CD4-positive, alpha-beta T cell (primary cell): ENCODE measurements at regions not wholly inside any gene's neighbourhood (a gene's known extent, or its start where the extent isn't known, plus 50 kb on each side); places are given as distances from the start of the nearest gene placed in this dataset.

Experiments used
- ATAC-seq: fragments of 200-7000 bp; cut with Tn5 transposase; one replicate; pipeline ENCODE4 v1.10.0; 2022; ENCODE audit warnings: mild to moderate bottlenecking; ENCODE audit not compliant: poor library complexity
- CTCF ChIA-PET: fragments of 350-600 bp; sonication (Branson Sonifier 250); formaldehyde crosslinking; loops from one replicate; lab custom pipeline; 2021; ENCODE audit warnings: antibody characterized with exemption, inconsistent platforms; lab: Charles Lee
- POLR2A ChIA-PET: fragments of 350-600 bp; sonication (Branson Sonifier 250); formaldehyde crosslinking; loops from one replicate; lab custom pipeline; 2021; ENCODE audit warnings: antibody characterized with exemption, inconsistent platforms; lab: Charles Lee
- DNase-seq, 14 experiments: peaks; one replicate each; pipeline ENCODE4 v3.0.0-alpha.2; 2013 to 2020; ENCODE audit warnings: mixed read lengths in 2 of 14
- H3K27ac ChIP-seq, 2 donors: one replicate each; pipeline versions ENCODE4 v1.5.1 to v1.7.0; 2013; ENCODE audit warnings: low read length in 2 of 2, low read depth in 1 of 2, mild to moderate bottlenecking in 1 of 2
- H3K27me3 ChIP-seq, 2 experiments: 1 replicate in 1 of 2; 2 replicates in 1 of 2; pipeline versions ENCODE4 v1.6.1 to v1.7.0; 2013; ENCODE audit warnings: low read length in 2 of 2, control low read depth in 1 of 2, mild to moderate bottlenecking in 1 of 2, moderate library complexity in 1 of 2; ENCODE audit not compliant: insufficient read depth in 2 of 2, control insufficient read depth in 1 of 2
- H3K36me3 ChIP-seq: one replicate; pipeline ENCODE4 v1.6.1; 2013; ENCODE audit warnings: low read length, control low read depth; ENCODE audit not compliant: insufficient read depth
- H3K4me1 ChIP-seq: one replicate; pipeline ENCODE4 v1.6.1; 2013; ENCODE audit warnings: low read length, control low read depth; ENCODE audit not compliant: insufficient read depth
- H3K4me3 ChIP-seq: one replicate; pipeline ENCODE4 v1.5.1; 2013; ENCODE audit warnings: mild to moderate bottlenecking, low read length, moderate library complexity
- H3K9me3 ChIP-seq, 2 experiments: 1 replicate in 1 of 2; 2 replicates in 1 of 2; pipeline versions ENCODE4 v1.6.1 to v1.7.0; 2013; ENCODE audit warnings: low read length in 2 of 2, mild to moderate bottlenecking in 2 of 2, control low read depth in 1 of 2, moderate library complexity in 1 of 2; ENCODE audit not compliant: control insufficient read depth in 1 of 2, insufficient read depth in 1 of 2
- H3K27ac Mint-ChIP-seq: one replicate; pipeline ENCODE4 v1.8.0; 2020; ENCODE audit warnings: mixed read lengths
- H3K27me3 Mint-ChIP-seq: one replicate; pipeline ENCODE4 v1.8.0; 2021; ENCODE audit warnings: mixed read lengths
- H3K36me3 Mint-ChIP-seq: one replicate; pipeline ENCODE4 v1.8.0; 2021; ENCODE audit warnings: low read depth, mixed read lengths
- H3K4me1 Mint-ChIP-seq: one replicate; pipeline ENCODE4 v1.8.0; 2021; ENCODE audit warnings: low read depth, mixed read lengths
- H3K4me3 Mint-ChIP-seq: one replicate; pipeline ENCODE4 v1.8.0; 2020; ENCODE audit warnings: mild to moderate bottlenecking, mixed read lengths
- H3K9me3 Mint-ChIP-seq: one replicate; pipeline ENCODE4 v1.8.0; 2020; ENCODE audit warnings: mixed read lengths
- CTCF ChIP-seq: fragments of 200-600 bp; IDR thresholded peaks from one replicate; pipeline ENCODE4 v1.8.0; 2022; ENCODE audit warnings: antibody characterized with exemption, mild to moderate bottlenecking
- intact Hi-C, 2 experiments: fragments of 100-400 bp; cut with DNase I in 1 of 2; cut with micrococcal nuclease in 1 of 2; formaldehyde crosslinking; loops; one replicate each; pipeline versions ENCODE4 v1.15.1 to v1.9.0; 2023 to 2025; cut with DNase I, micrococcal nuclease

- CTCF ChIA-PET, result no interaction called here
- H3K4me3 Mint-ChIP-seq, result no peak overlapping the region
Measured at GRCh38 chr3:25084016-25084415, 344.0 kb upstream of the RARB start.

GRCh38 chr3:25086721-25087120, 341.3 kb upstream of the RARB start:
- no peaks in the 10 kb centered on the region for H3K4me1 Mint-ChIP-seq
- no peaks in the 10 kb centered on the region for H3K36me3 Mint-ChIP-seq

More at GRCh38 chr3:25084016-25084415, 344.0 kb upstream of the RARB start:
- Histone ChIP-seq H3K36me3 (no peaks in the 10 kb centered on the region), H3K9me3 (no peaks in the 10 kb centered on the region), H3K27ac (no peak overlapping the region), H3K4me3 (no peak overlapping the region), H3K4me1 (no peaks in the 10 kb centered on the region), H3K27me3 (no peaks in the 10 kb centered on the region)
- no peaks in the 10 kb centered on the region for H3K4me1 Mint-ChIP-seq
- H3K36me3 Mint-ChIP-seq, result no peaks in the 10 kb centered on the region
- H3K27ac Mint-ChIP-seq, result no peak overlapping the region
- POLR2A ChIA-PET, result no interaction called here
- no peak for TF ChIP-seq CTCF
- peaks cover 6% of the 10 kb centered on the region for H3K9me3 Mint-ChIP-seq
- no peak for ATAC-seq
- no peak for DNase-seq
- H3K27me3 Mint-ChIP-seq, result no peaks in the 10 kb centered on the region
- intact Hi-C loops, result no loop called here

GRCh38 chr3:25088284-25088683, 339.8 kb upstream of the RARB start:
- POLR2A ChIA-PET, result no interaction called here
- intact Hi-C loops, result no loop called here

More at GRCh38 chr3:25086721-25087120, 341.3 kb upstream of the RARB start:
- DNase-seq (no peak), ATAC-seq (no peak)
- ChIA-PET POLR2A (no interaction called here), CTCF (no interaction called here)
- Histone ChIP-seq H3K27me3 (no peaks in the 10 kb centered on the region), H3K4me1 (no peaks in the 10 kb centered on the region), H3K36me3 (no peaks in the 10 kb centered on the region), H3K9me3 (no peaks in the 10 kb centered on the region), H3K4me3 (no peak overlapping the region), H3K27ac (no peak overlapping the region)
- peaks cover 8% of the 10 kb centered on the region for H3K9me3 Mint-ChIP-seq
- H3K27me3 Mint-ChIP-seq, result no peaks in the 10 kb centered on the region
- no peak overlapping the region for H3K27ac Mint-ChIP-seq
- H3K4me3 Mint-ChIP-seq, result no peak overlapping the region
- intact Hi-C loops, result no loop called here
- TF ChIP-seq CTCF, result no peak

More at GRCh38 chr3:25088284-25088683, 339.8 kb upstream of the RARB start:
- Histone ChIP-seq H3K9me3 (no peaks in the 10 kb centered on the region), H3K27ac (no peak overlapping the region), H3K4me1 (no peaks in the 10 kb centered on the region), H3K36me3 (no peaks in the 10 kb centered on the region), H3K4me3 (no peak overlapping the region), H3K27me3 (no peaks in the 10 kb centered on the region)
- Mint-ChIP-seq H3K4me3 (no peak overlapping the region), H3K36me3 (no peaks in the 10 kb centered on the region), H3K27ac (no peak overlapping the region), H3K27me3 (no peaks in the 10 kb centered on the region), H3K4me1 (no peaks in the 10 kb centered on the region), H3K9me3 (peaks cover 8% of the 10 kb centered on the region)
- TF ChIP-seq CTCF, result no peak
- ATAC-seq (no peak), DNase-seq (no peak)
- CTCF ChIA-PET, result no interaction called here
